Astrocyte (in vitro differentiated cells and primary cell): ENCODE measurements at regions not wholly inside any gene's neighbourhood (a gene's known extent, or its start where the extent isn't known, plus 50 kb on each side); places are given as distances from the start of the nearest gene placed in this dataset.

Experiments used
- DNase-seq: peaks from one replicate; pipeline ENCODE4 v3.0.0-alpha.2; 2010; ENCODE audit warnings: low read depth
- FAIRE-seq: peaks from 2 replicates; lab custom pipeline; 2011; peaks lifted over from hg19 to GRCh38; lab: Jason Lieb, UNC
- H2AFZ ChIP-seq: 2 replicates; pipeline ENCODE4 v1.6.0; 2012; ENCODE audit warnings: low read depth, low read length, inconsistent platforms
- H3K27ac ChIP-seq: 2 replicates; pipeline ENCODE4 v1.5.1; 2011; ENCODE audit warnings: low read depth, low read length, inconsistent platforms
- H3K27me3 ChIP-seq: 2 replicates; pipeline ENCODE4 v1.6.0; 2011; ENCODE audit warnings: low read length, inconsistent platforms; ENCODE audit not compliant: insufficient read depth
- H3K36me3 ChIP-seq: 2 replicates; pipeline ENCODE4 v1.5.1; 2011; ENCODE audit warnings: low read length, inconsistent platforms; ENCODE audit not compliant: insufficient read depth
- H3K4me1 ChIP-seq: 2 replicates; pipeline ENCODE4 v1.5.1; 2011; ENCODE audit warnings: low read length, inconsistent platforms; ENCODE audit not compliant: insufficient read depth
- H3K4me2 ChIP-seq: 2 replicates; pipeline ENCODE4 v1.6.0; 2012; ENCODE audit warnings: low read length, inconsistent platforms
- H3K4me3 ChIP-seq: 2 replicates; pipeline ENCODE4 v1.5.1; 2011; ENCODE audit warnings: low read depth, mild to moderate bottlenecking, low read length, inconsistent platforms; ENCODE audit not compliant: insufficient read depth
- H3K79me2 ChIP-seq: 2 replicates; pipeline ENCODE4 v1.6.0; 2012; ENCODE audit warnings: mild to moderate bottlenecking, low read length, inconsistent platforms; ENCODE audit not compliant: insufficient read depth
- H3K9ac ChIP-seq: 2 replicates; pipeline ENCODE4 v1.6.0; 2012; ENCODE audit warnings: mild to moderate bottlenecking, low read length, inconsistent platforms
- H3K9me3 ChIP-seq: 2 replicates; pipeline ENCODE4 v1.5.1; 2012; ENCODE audit warnings: low read depth, mild to moderate bottlenecking, low read length, inconsistent platforms; ENCODE audit not compliant: insufficient read depth
- H4K20me1 ChIP-seq: 2 replicates; pipeline ENCODE4 v1.6.0; 2012; ENCODE audit warnings: low read length, inconsistent platforms; ENCODE audit not compliant: insufficient read depth
- H3K27ac Mint-ChIP-seq: one replicate; pipeline ENCODE4 v1.8.0; 2021; ENCODE audit warnings: mild to moderate bottlenecking, mixed read lengths; ENCODE audit not compliant: unreplicated experiment
- H3K27me3 Mint-ChIP-seq: one replicate; pipeline ENCODE4 v1.8.0; 2021; ENCODE audit warnings: low read depth, mixed read lengths; ENCODE audit not compliant: unreplicated experiment
- H3K36me3 Mint-ChIP-seq: one replicate; pipeline ENCODE4 v1.8.0; 2021; ENCODE audit warnings: low read depth, mixed read lengths; ENCODE audit not compliant: unreplicated experiment
- H3K4me1 Mint-ChIP-seq: one replicate; pipeline ENCODE4 v1.8.0; 2021; ENCODE audit warnings: low read depth, mixed read lengths; ENCODE audit not compliant: unreplicated experiment
- H3K4me3 Mint-ChIP-seq: one replicate; pipeline ENCODE4 v1.8.0; 2021; ENCODE audit warnings: mild to moderate bottlenecking, moderate library complexity, mixed read lengths; ENCODE audit not compliant: unreplicated experiment
- H3K9me3 Mint-ChIP-seq: one replicate; pipeline ENCODE4 v1.8.0; 2021; ENCODE audit warnings: mild to moderate bottlenecking, mixed read lengths; ENCODE audit not compliant: unreplicated experiment
- EZH2 ChIP-seq: IDR thresholded peaks from 2 replicates; pipeline ENCODE4 v1.6.1; 2012; ENCODE audit warnings: mild to moderate bottlenecking, low read length, inconsistent platforms; ENCODE audit not compliant: insufficient read depth
- TF ChIP-seq, protein P1 (sequence below): IDR thresholded peaks from 2 replicates; pipeline ENCODE4 v1.5.1; 2011; ENCODE audit warnings: low read depth, mild to moderate bottlenecking, inconsistent platforms, low read length, moderate library complexity; ENCODE audit not compliant: insufficient read depth

DNA sequence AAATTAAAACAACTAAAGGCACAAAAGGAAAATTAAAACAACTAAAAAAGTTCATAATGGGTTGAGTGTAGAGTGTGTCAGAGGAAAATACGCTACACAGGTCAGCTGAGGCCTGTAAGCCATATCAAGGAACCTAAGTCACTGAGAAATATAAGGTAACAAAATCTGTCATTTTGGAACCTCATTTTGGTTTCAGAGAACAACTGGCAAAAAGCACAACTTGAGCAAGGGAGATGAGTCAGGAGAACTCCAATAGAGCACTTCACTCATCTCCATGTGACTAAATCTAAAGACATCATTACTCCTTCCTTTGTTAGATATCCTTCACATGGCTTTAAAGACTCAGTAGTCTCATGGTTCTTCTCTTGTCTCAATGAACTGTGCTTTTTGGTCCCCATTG is 269.4 kb upstream of the POU5F2 start:
- Histone ChIP-seq H3K4me2 (no peak overlapping the region), H3K9me3 (no peaks in the 10 kb centered on the region), H4K20me1 (no peaks in the 10 kb centered on the region), H3K9ac (no peak overlapping the region), H3K27ac (no peak overlapping the region), H3K27me3 (no peaks in the 10 kb centered on the region), H3K36me3 (no peaks in the 10 kb centered on the region), H2AFZ (no peak overlapping the region), H3K4me1 (no peaks in the 10 kb centered on the region), H3K79me2 (no peaks in the 10 kb centered on the region), H3K4me3 (no peak overlapping the region)
- Mint-ChIP-seq H3K4me3 (no peak overlapping the region), H3K27ac (no peak overlapping the region), H3K4me1 (no peaks in the 10 kb centered on the region), H3K36me3 (peaks cover 9% of the 10 kb centered on the region), H3K9me3 (peaks cover 11% of the 10 kb centered on the region), H3K27me3 (no peaks in the 10 kb centered on the region)
- FAIRE-seq, result no peak
- TF ChIP-seq, protein P1, sequence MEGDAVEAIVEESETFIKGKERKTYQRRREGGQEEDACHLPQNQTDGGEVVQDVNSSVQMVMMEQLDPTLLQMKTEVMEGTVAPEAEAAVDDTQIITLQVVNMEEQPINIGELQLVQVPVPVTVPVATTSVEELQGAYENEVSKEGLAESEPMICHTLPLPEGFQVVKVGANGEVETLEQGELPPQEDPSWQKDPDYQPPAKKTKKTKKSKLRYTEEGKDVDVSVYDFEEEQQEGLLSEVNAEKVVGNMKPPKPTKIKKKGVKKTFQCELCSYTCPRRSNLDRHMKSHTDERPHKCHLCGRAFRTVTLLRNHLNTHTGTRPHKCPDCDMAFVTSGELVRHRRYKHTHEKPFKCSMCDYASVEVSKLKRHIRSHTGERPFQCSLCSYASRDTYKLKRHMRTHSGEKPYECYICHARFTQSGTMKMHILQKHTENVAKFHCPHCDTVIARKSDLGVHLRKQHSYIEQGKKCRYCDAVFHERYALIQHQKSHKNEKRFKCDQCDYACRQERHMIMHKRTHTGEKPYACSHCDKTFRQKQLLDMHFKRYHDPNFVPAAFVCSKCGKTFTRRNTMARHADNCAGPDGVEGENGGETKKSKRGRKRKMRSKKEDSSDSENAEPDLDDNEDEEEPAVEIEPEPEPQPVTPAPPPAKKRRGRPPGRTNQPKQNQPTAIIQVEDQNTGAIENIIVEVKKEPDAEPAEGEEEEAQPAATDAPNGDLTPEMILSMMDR, result no peak
- TF ChIP-seq EZH2, result no peak
- DNase-seq, result no peak

DNA sequence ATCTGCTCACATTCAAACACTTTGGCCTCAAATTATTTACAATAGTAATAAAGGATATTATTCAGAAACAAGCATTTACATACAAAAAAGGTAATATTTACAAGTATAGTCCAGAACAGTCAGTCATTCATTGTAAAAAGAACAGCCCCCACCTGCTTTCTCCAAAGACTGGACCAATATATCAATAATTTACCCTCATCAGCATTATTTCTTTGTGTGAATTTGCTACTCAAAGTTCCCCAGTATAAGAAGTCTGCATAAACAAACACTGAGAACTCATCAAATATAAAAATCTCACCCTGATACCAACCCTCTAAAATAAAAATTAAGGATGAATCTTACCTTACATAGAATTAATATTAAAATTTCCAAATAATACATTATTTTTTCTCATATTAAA is 267.8 kb upstream of the POU5F2 start:
- FAIRE-seq, result no peak
- Histone ChIP-seq H3K36me3 (no peaks in the 10 kb centered on the region), H3K4me1 (no peaks in the 10 kb centered on the region), H4K20me1 (no peaks in the 10 kb centered on the region), H3K79me2 (no peaks in the 10 kb centered on the region), H3K4me2 (no peak overlapping the region), H2AFZ (no peak overlapping the region), H3K4me3 (no peak overlapping the region), H3K9ac (no peak overlapping the region), H3K9me3 (no peaks in the 10 kb centered on the region), H3K27ac (no peak overlapping the region), H3K27me3 (no peaks in the 10 kb centered on the region)
- no peak overlapping the region for H3K27ac Mint-ChIP-seq
- no peaks in the 10 kb centered on the region for H3K27me3 Mint-ChIP-seq
- no peak for DNase-seq
- H3K4me3 Mint-ChIP-seq, result no peak overlapping the region
- H3K4me1 Mint-ChIP-seq, result no peaks in the 10 kb centered on the region
- peaks cover 2% of the 10 kb centered on the region for H3K36me3 Mint-ChIP-seq
- H3K9me3 Mint-ChIP-seq, result no peaks in the 10 kb centered on the region
- TF ChIP-seq, protein P1, result no peak
- no peak for TF ChIP-seq EZH2

DNA sequence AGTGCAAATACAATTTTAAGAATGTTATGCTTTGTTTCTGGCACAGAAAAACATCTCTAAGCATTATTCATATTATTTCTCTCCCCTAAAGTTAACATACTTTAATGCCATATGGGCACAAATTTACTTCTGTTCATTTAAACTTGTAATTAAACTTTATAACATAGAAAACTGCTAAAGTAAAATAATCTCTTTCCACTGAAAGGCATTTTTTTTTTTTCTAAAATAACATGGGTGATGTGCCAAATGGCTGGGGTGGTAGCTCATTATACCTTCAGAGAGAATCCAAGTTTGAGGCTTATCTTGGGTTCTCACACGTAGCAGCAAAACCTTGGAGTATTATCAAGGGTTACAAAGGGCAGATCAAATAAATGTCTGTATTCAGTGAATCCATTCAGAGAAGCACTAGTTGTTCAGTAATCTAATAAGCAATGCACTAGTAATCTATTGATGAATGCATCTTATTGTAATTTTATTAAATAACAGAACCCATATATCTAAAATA is 257.6 kb upstream of the POU5F2 start:
- Histone ChIP-seq H3K9ac (no peak overlapping the region), H3K4me1 (peaks cover 6% of the 10 kb centered on the region), H2AFZ (no peak overlapping the region), H3K27me3 (no peaks in the 10 kb centered on the region), H3K79me2 (no peaks in the 10 kb centered on the region), H3K27ac (no peak overlapping the region), H3K9me3 (no peaks in the 10 kb centered on the region), H4K20me1 (no peaks in the 10 kb centered on the region), H3K4me3 (no peak overlapping the region), H3K36me3 (no peaks in the 10 kb centered on the region), H3K4me2 (no peak overlapping the region)
- H3K4me3 Mint-ChIP-seq, result no peak overlapping the region
- H3K27ac Mint-ChIP-seq, result no peak overlapping the region
- no peak for TF ChIP-seq EZH2
- TF ChIP-seq, protein P1, result no peak
- H3K4me1 Mint-ChIP-seq, result no peaks in the 10 kb centered on the region
- FAIRE-seq (no peak), DNase-seq (no peak)
- no peaks in the 10 kb centered on the region for H3K27me3 Mint-ChIP-seq
- no peaks in the 10 kb centered on the region for H3K9me3 Mint-ChIP-seq
- peaks cover 2% of the 10 kb centered on the region for H3K36me3 Mint-ChIP-seq
